OCI-LY1 (cell line): ENCODE measurements at regions not wholly inside any gene's neighbourhood (a gene's known extent, or its start where the extent isn't known, plus 50 kb on each side); places are given as distances from the start of the nearest gene placed in this dataset.

Experiments
- H2AFZ ChIP-seq: fragments of 200-600 bp; sonication (generic), shearing (Covaris generic); 2 replicates; pipeline ENCODE4 v1.6.0; 2014; ENCODE audit warnings: antibody characterized with exemption, mild to moderate bottlenecking, low read length
- H3F3A ChIP-seq: fragments of 200-600 bp; sonication (generic), shearing (Covaris generic); 2 replicates; pipeline ENCODE4 v1.6.0; 2014; ENCODE audit warnings: mild to moderate bottlenecking, antibody characterized with exemption, low read length, moderate library complexity; ENCODE audit not compliant: insufficient read depth
- H3K27ac ChIP-seq: fragments of 200-600 bp; sonication (generic); 2 replicates; pipeline ENCODE4 v1.5.1; 2014; ENCODE audit warnings: low read length, mixed run types, mild to moderate bottlenecking, low read depth; ENCODE audit not compliant: poor library complexity, severe bottlenecking
- H3K27me3 ChIP-seq: fragments of 200-600 bp; sonication (generic); 2 replicates; pipeline ENCODE4 v1.6.0; 2014; ENCODE audit warnings: antibody characterized with exemption, mild to moderate bottlenecking, low read length, moderate library complexity; ENCODE audit not compliant: insufficient read depth
- H3K36me3 ChIP-seq: fragments of 200-600 bp; sonication (generic); 2 replicates; pipeline ENCODE4 v1.6.1; 2014; ENCODE audit warnings: mild to moderate bottlenecking, antibody characterized with exemption, low read length, moderate library complexity, mixed read lengths; ENCODE audit not compliant: insufficient read depth
- H3K4me1 ChIP-seq: fragments of 200-600 bp; sonication (generic); 2 replicates; pipeline ENCODE4 v1.5.1; 2014; ENCODE audit warnings: mild to moderate bottlenecking, low read length, moderate library complexity; ENCODE audit not compliant: insufficient read depth, severe bottlenecking
- H3K4me2 ChIP-seq: fragments of 200-600 bp; sonication (generic), shearing (Covaris generic); 2 replicates; pipeline ENCODE4 v1.6.1; 2014; ENCODE audit warnings: low read length
- H3K4me3 ChIP-seq: fragments of 200-600 bp; sonication (generic); 2 replicates; pipeline ENCODE4 v1.5.1; 2014; ENCODE audit warnings: low read length, low read depth, mild to moderate bottlenecking, mixed read lengths; ENCODE audit not compliant: poor library complexity, severe bottlenecking
- H3K79me2 ChIP-seq: fragments of 200-600 bp; shearing (Covaris generic); 2 replicates; pipeline ENCODE4 v1.6.1; 2016; ENCODE audit warnings: mixed run types, low read length, mixed read lengths; ENCODE audit not compliant: insufficient read depth
- H3K9ac ChIP-seq: fragments of 200-600 bp; sonication (generic), shearing (Covaris generic); 2 replicates; pipeline ENCODE4 v1.6.1; 2014; ENCODE audit warnings: mild to moderate bottlenecking, low read length, mixed read lengths
- H3K9me2 ChIP-seq: fragments of 200-600 bp; sonication (generic), shearing (Covaris generic); 2 replicates; pipeline ENCODE4 v1.6.1; 2014; ENCODE audit warnings: low read depth, mild to moderate bottlenecking, low read length, mixed read lengths
- H3K9me3 ChIP-seq: fragments of 200-600 bp; shearing (Covaris generic); 2 replicates; pipeline ENCODE4 v1.6.1; 2014; ENCODE audit warnings: low read length, mixed read lengths
- H4K20me1 ChIP-seq: fragments of 200-600 bp; sonication (generic), shearing (Covaris generic); 2 replicates; pipeline ENCODE4 v1.6.0; 2016; ENCODE audit warnings: mild to moderate bottlenecking, low read length; ENCODE audit not compliant: insufficient read depth
- CTCF ChIP-seq: fragments of 200-600 bp; sonication (generic), shearing (Covaris generic); IDR thresholded peaks from 2 replicates; pipeline ENCODE4 v1.5.1; 2017; ENCODE audit warnings: mild to moderate bottlenecking, antibody characterized with exemption, low read length, moderate library complexity, mixed read lengths
- EZH2 ChIP-seq: fragments of 200-600 bp; sonication (generic), shearing (Covaris generic); IDR thresholded peaks from 2 replicates; pipeline ENCODE4 v1.8.0; 2017; ENCODE audit warnings: borderline replicate concordance, mixed run types, mild to moderate bottlenecking, antibody characterized with exemption, low read length, moderate library complexity, mixed read lengths

DNA sequence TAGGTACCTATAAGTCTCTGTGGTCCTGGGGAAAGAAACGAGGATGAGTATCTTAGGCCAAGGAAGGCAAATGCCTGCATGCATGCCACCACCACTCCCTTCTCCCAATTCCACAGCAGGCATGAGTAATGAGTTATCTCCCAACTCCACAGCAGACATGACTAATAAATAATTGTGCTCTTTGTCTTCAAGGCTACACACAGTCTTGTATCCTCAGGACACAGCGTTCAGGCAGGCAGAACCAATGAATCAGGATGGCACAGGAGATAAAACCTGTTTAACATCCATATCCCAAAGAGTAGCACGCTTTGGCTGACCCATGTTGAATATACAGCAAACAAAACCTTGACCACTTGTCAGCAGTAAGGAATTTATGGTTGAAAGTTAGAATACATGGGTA, 229.7 kb upstream of the NFE2L3 start:
- Histone ChIP-seq H3K27ac (no peak overlapping the region), H3K9me3 (peaks cover 17% of the 10 kb centered on the region), H3K4me2 (no peak overlapping the region), H4K20me1 (no peaks in the 10 kb centered on the region), H2AFZ (no peak overlapping the region), H3K9me2 (no peaks in the 10 kb centered on the region), H3K4me1 (no peaks in the 10 kb centered on the region), H3K9ac (no peak overlapping the region), H3K27me3 (no peaks in the 10 kb centered on the region; the same call in 1 of the 2 replicates), H3K79me2 (no peaks in the 10 kb centered on the region), H3F3A (no peaks in the 10 kb centered on the region), H3K4me3 (no peak overlapping the region), H3K36me3 (no peaks in the 10 kb centered on the region)
- no peak for TF ChIP-seq CTCF
- TF ChIP-seq EZH2: no peak

DNA sequence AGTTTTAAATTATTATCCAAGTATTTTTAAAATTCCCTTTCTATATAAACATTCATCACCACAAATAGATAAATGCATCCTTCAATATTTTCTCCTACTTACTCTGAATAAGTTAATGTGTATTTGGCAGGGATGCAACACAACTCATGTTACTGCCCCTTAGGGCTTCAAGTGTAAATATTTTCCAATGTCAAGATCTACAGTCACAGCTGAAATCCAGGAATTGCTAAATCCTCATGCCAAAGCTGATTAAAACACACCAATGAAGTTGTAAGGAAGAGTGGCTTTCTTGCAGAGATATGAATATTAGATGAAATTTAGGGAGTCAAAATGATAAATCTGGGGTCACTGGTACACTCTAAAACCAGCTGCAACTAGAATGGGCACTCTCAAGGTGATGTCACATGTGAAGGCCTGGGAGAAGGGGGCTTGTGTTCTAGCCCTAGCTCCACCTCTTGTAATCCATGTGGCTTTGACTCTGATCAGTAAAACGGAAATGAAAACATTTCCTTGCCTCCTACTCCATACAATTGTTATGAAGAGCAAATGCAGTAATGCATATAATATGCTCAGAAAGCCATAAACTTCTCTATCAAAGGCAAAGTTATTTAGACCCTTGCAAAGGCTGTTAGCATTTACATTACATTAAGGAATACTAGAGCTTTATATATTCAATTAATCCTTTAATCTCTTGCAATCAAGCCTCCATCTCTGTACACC, 228.1 kb upstream of the NFE2L3 start:
- no peak overlapping the region for H2AFZ ChIP-seq
- no peaks in the 10 kb centered on the region for H3K4me1 ChIP-seq
- no peaks in the 10 kb centered on the region for H3F3A ChIP-seq
- no peak overlapping the region for H3K27ac ChIP-seq
- H3K9me2 ChIP-seq: no peaks in the 10 kb centered on the region
- H3K9ac ChIP-seq: no peak overlapping the region
- peaks cover 3% of the 10 kb centered on the region; the same call in 1 of the 2 replicates for H3K9me3 ChIP-seq
- H3K4me2 ChIP-seq: no peak overlapping the region
- H3K36me3 ChIP-seq: no peaks in the 10 kb centered on the region
- no peak overlapping the region for H3K4me3 ChIP-seq
- H3K79me2 ChIP-seq: no peaks in the 10 kb centered on the region
- no peaks in the 10 kb centered on the region; the same call in 1 of the 2 replicates for H3K27me3 ChIP-seq
- H4K20me1 ChIP-seq: no peaks in the 10 kb centered on the region
- TF ChIP-seq EZH2 (no peak), CTCF (no peak)

DNA sequence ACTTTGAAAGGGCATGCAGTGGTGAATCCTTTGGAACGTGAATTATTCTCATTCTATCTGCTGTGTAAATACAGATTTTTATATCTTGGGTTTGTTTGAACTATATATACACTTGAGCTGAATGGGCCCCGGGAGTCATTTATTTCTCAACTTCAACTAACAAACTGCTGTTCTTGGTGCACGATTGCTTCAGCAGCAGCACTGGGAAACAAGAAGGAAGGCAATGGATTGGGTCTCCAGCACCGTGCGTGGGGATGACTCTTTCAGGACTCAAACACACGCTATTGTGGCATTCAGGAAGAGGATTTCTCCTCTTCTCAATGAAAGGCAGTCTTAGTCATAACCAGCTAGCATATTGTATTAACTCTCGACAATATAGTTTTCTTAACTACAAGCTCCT, 226.0 kb upstream of the NFE2L3 start:
- no peak overlapping the region for H2AFZ ChIP-seq
- no peak overlapping the region for H3K4me2 ChIP-seq
- TF ChIP-seq EZH2: no peak
- no peak for TF ChIP-seq CTCF
- H3K79me2 ChIP-seq: no peaks in the 10 kb centered on the region
- H3K27ac ChIP-seq: no peak overlapping the region
- no peaks in the 10 kb centered on the region; the same call in 1 of the 2 replicates for H3K27me3 ChIP-seq
- H3K4me3 ChIP-seq: no peak overlapping the region
- no peaks in the 10 kb centered on the region for H4K20me1 ChIP-seq
- H3K36me3 ChIP-seq: no peaks in the 10 kb centered on the region
- H3K9ac ChIP-seq: no peak overlapping the region
- no peaks in the 10 kb centered on the region for H3K9me2 ChIP-seq
- H3F3A ChIP-seq: no peaks in the 10 kb centered on the region
- no peaks in the 10 kb centered on the region for H3K9me3 ChIP-seq
- no peaks in the 10 kb centered on the region for H3K4me1 ChIP-seq
